ENCODE measurements at regions not wholly inside any gene's neighbourhood (a gene's known extent, or its start where the extent isn't known, plus 50 kb on each side); places are given as distances from the start of the nearest gene placed in this dataset.

GRCh38 chr18:24923138-24923537 is 428.8 kb downstream of the ZNF521 start:
- no peak for TF ChIP-seq CTCF (IDR thresholded peaks at IDR 0.05)
- no peak for TF ChIP-seq SIN3A (IDR thresholded peaks at IDR 0.05; ENCODE audit: borderline replicate concordance, insufficient read depth, low read depth, low read length)
- no peak for TF ChIP-seq POLR2AphosphoS5 (IDR thresholded peaks at IDR 0.05; ENCODE audit: low read depth, low read length)
- TF ChIP-seq TCF7L2 (IDR thresholded peaks at IDR 0.05; ENCODE audit: low read depth, low read length): no peak
- no peak for TF ChIP-seq REST (IDR thresholded peaks at IDR 0.05; ENCODE audit: insufficient read depth in 1 of 2, low read depth in 2 of 2, low read length in 1 of 2)
